Osteocyte (in vitro differentiated cells): ENCODE measurements at regions not wholly inside any gene's neighbourhood (a gene's known extent, or its start where the extent isn't known, plus 50 kb on each side); places are given as distances from the start of the nearest gene placed in this dataset.

Source experiments
- DNase-seq: peaks from one replicate; pipeline ENCODE4 v3.0.0; 2021; ENCODE audit warnings: mixed read lengths; ENCODE audit not compliant: unreplicated experiment; ENCODE audit errors: extremely low spot score
- H3K27ac Mint-ChIP-seq: one replicate; pipeline ENCODE4 v1.8.0; 2021; ENCODE audit warnings: mild to moderate bottlenecking, mixed read lengths; ENCODE audit not compliant: unreplicated experiment
- H3K27me3 Mint-ChIP-seq: one replicate; pipeline ENCODE4 v1.8.0; 2021; ENCODE audit warnings: mixed read lengths; ENCODE audit not compliant: unreplicated experiment
- H3K36me3 Mint-ChIP-seq: one replicate; pipeline ENCODE4 v1.8.0; 2021; ENCODE audit warnings: mixed read lengths; ENCODE audit not compliant: unreplicated experiment
- H3K4me1 Mint-ChIP-seq: one replicate; pipeline ENCODE4 v1.8.0; 2021; ENCODE audit warnings: mixed read lengths; ENCODE audit not compliant: unreplicated experiment
- H3K4me3 Mint-ChIP-seq: one replicate; pipeline ENCODE4 v1.8.0; 2021; ENCODE audit warnings: mild to moderate bottlenecking, moderate library complexity, mixed read lengths; ENCODE audit not compliant: unreplicated experiment
- H3K9me3 Mint-ChIP-seq: one replicate; pipeline ENCODE4 v1.8.0; 2021; ENCODE audit warnings: mixed read lengths; ENCODE audit not compliant: unreplicated experiment
- CTCF ChIP-seq: fragments of 200-600 bp; sonication (generic); IDR thresholded peaks from 2 replicates; pipeline ENCODE4 v1.5.0; 2021; ENCODE audit warnings: antibody characterized with exemption, mild to moderate bottlenecking, moderate library complexity

- Mint-ChIP-seq H3K27ac (no peak overlapping the region), H3K4me1 (peaks cover 20% of the 10 kb centered on the region), H3K27me3 (peaks cover 5% of the 10 kb centered on the region), H3K9me3 (peaks cover 1% of the 10 kb centered on the region), H3K4me3 (no peak overlapping the region), H3K36me3 (no peaks in the 10 kb centered on the region)
- DNase-seq, result no peak
- TF ChIP-seq CTCF, result no peak
These were observed 202.7 kb downstream of the SPRY1 start for GRCh38 chr4:123599061-123599919.

GRCh38 chr4:123599920-123600810, 203.6 kb downstream of the SPRY1 start:
- Mint-ChIP-seq H3K36me3 (no peaks in the 10 kb centered on the region), H3K4me3 (no peak overlapping the region), H3K4me1 (peaks cover 20% of the 10 kb centered on the region), H3K9me3 (peaks cover 3% of the 10 kb centered on the region), H3K27ac (peak overlapping the region; percentile 23), H3K27me3 (peaks cover 5% of the 10 kb centered on the region)
- TF ChIP-seq CTCF, result no peak
- DNase-seq, result no peak

- no peak for TF ChIP-seq CTCF
- peaks cover 3% of the 10 kb centered on the region for H3K9me3 Mint-ChIP-seq
- H3K4me1 Mint-ChIP-seq, result peaks cover 20% of the 10 kb centered on the region
- H3K36me3 Mint-ChIP-seq, result no peaks in the 10 kb centered on the region
- H3K27ac Mint-ChIP-seq, result no peak overlapping the region
- H3K4me3 Mint-ChIP-seq, result no peak overlapping the region
- H3K27me3 Mint-ChIP-seq, result peaks cover 5% of the 10 kb centered on the region
- DNase-seq, result no peak
These were observed 204.7 kb downstream of the SPRY1 start for GRCh38 chr4:123600987-123601904.

GRCh38 chr4:123602007-123602406, 205.4 kb downstream of the SPRY1 start:
- H3K27ac Mint-ChIP-seq, result no peak overlapping the region
- no peak for DNase-seq
- no peaks in the 10 kb centered on the region for H3K36me3 Mint-ChIP-seq
- peaks cover 20% of the 10 kb centered on the region for H3K4me1 Mint-ChIP-seq
- peaks cover 3% of the 10 kb centered on the region for H3K9me3 Mint-ChIP-seq
- peaks cover 5% of the 10 kb centered on the region for H3K27me3 Mint-ChIP-seq
- TF ChIP-seq CTCF, result no peak
- no peak overlapping the region for H3K4me3 Mint-ChIP-seq
